HepG2 (cell line): ENCODE measurements at regions not wholly inside any gene's neighbourhood (a gene's known extent, or its start where the extent isn't known, plus 50 kb on each side); places are given as distances from the start of the nearest gene placed in this dataset.

Source experiments
- ATAC-seq: fragments of 200-7000 bp; cut with Tn5 transposase; 3 replicates; pipeline ENCODE4 v1.9.1; 2020; ENCODE audit warnings: mild to moderate bottlenecking, moderate library complexity
- BruUV-seq: library from RNA; stranded (reverse); fragments of 400-500 nt; replicated peaks from 2 replicates; lab custom pipeline; 2021; lab: Mats Ljungman, UMichigan
- CTCF ChIA-PET: fragments of 300-600 bp; formaldehyde crosslinking; extraction: SDS; loops from one replicate; lab custom pipeline; 2021; ENCODE audit warnings: low total read pairs, inconsistent platforms, low intra/inter-chr PET ratio; lab: Yijun Ruan, JAX
- POLR2A ChIA-PET: fragments of 350-600 bp; sonication (Branson Sonifier 250); formaldehyde crosslinking; loops from one replicate; lab custom pipeline; 2020; ENCODE audit warnings: antibody characterized with exemption, inconsistent platforms; lab: Yijun Ruan, JAX
- DNase-seq: peaks from one replicate; pipeline ENCODE4 v3.0.0-alpha.2; 2015; ENCODE audit warnings: low spot score
- FAIRE-seq: peaks from 3 replicates; lab custom pipeline; 2011; peaks lifted over from hg19 to GRCh38; lab: Jason Lieb, UNC
- H2AFZ ChIP-seq: one replicate; pipeline ENCODE4 v1.6.1; 2011; ENCODE audit warnings: low read length, inconsistent platforms
- H3K27ac ChIP-seq: fragments of 300-600 bp; 3 replicates; pipeline ENCODE4 v1.8.0; 2011; ENCODE audit warnings: mixed run types, mild to moderate bottlenecking, mixed read lengths, low read length, inconsistent platforms; ENCODE audit not compliant: insufficient read depth; ENCODE audit errors: extremely low read length
- H3K27me3 ChIP-seq, 2 experiments: fragments of 200-600 bp in 1 of 2; 2 replicates in 1 of 2; 3 replicates in 1 of 2; pipeline versions ENCODE4 v1.6.0 to v1.8.0; 2011; ENCODE audit warnings: low read length in 2 of 2, mild to moderate bottlenecking in 2 of 2, moderate library complexity in 2 of 2, inconsistent platforms in 1 of 2; ENCODE audit not compliant: insufficient read depth in 2 of 2, control insufficient read depth in 1 of 2
- H3K36me3 ChIP-seq, 2 experiments: fragments of 200-600 bp in 1 of 2; replicated peaks in 1 of 2; 2 replicates in 1 of 2; 3 replicates in 1 of 2; pipeline versions ENCODE4 v1.5.1 to v1.8.0; 2011; ENCODE audit warnings: low read length in 2 of 2, inconsistent platforms in 1 of 2; ENCODE audit not compliant: insufficient read depth in 2 of 2, control insufficient read depth in 1 of 2
- H3K4me1 ChIP-seq: 2 replicates; pipeline ENCODE4 v1.5.1; 2012; ENCODE audit warnings: low read length, inconsistent platforms; ENCODE audit not compliant: insufficient read depth
- H3K4me2 ChIP-seq: 2 replicates; pipeline ENCODE4 v1.6.0; 2011; ENCODE audit warnings: low read depth, low read length, inconsistent platforms
- H3K4me3 ChIP-seq, 3 experiments: fragments of 200-600 bp in 1 of 3; sonication (generic), shearing (Covaris generic) in 1 of 3; replicated peaks in 1 of 3; 2 replicates each; pipeline ENCODE4 v1.5.1; 2011 to 2016; ENCODE audit warnings: low read length in 3 of 3, inconsistent platforms in 2 of 3, low read depth in 2 of 3, mild to moderate bottlenecking in 2 of 3, control low read depth in 1 of 3, mixed read lengths in 1 of 3; ENCODE audit not compliant: insufficient read depth in 1 of 3
- H3K79me2 ChIP-seq: one replicate; pipeline ENCODE4 v1.6.1; 2011; ENCODE audit warnings: low read length, inconsistent platforms; ENCODE audit not compliant: insufficient read depth
- H3K9ac ChIP-seq: 2 replicates; pipeline ENCODE4 v1.6.0; 2011; ENCODE audit warnings: mild to moderate bottlenecking, low read depth, low read length, inconsistent platforms; ENCODE audit not compliant: insufficient read depth
- H3K9me3 ChIP-seq: 2 replicates; pipeline ENCODE4 v1.5.1; 2012; ENCODE audit warnings: mild to moderate bottlenecking, low read length
- H4K20me1 ChIP-seq: 2 replicates; pipeline ENCODE4 v1.6.0; 2011; ENCODE audit warnings: inconsistent platforms, mild to moderate bottlenecking, low read length, moderate library complexity; ENCODE audit not compliant: insufficient read depth
- ATF7 ChIP-seq, 2 experiments: fragments of 450-650 bp in 1 of 2; sonication (generic) in 1 of 2; formaldehyde crosslinking in 1 of 2; IDR thresholded peaks; 2 replicates each; pipeline versions ENCODE4 v1.4.0 to v1.6.1; 2016 to 2020; ENCODE audit warnings: antibody characterized with exemption in 1 of 2, mild to moderate bottlenecking in 1 of 2, missing genetic modification reagents in 1 of 2
- TBL1XR1 ChIP-seq: fragments of 150-350 bp; IDR thresholded peaks from 2 replicates; pipeline ENCODE4 v1.6.1; 2014; ENCODE audit warnings: borderline replicate concordance, low read length; ENCODE audit not compliant: partially characterized antibody
- WIZ ChIP-seq: sonication (generic); formaldehyde crosslinking; IDR thresholded peaks from 2 replicates; pipeline ENCODE4 v1.5.1; 2020; ENCODE audit warnings: mild to moderate bottlenecking, missing genetic modification reagents
- ZFX ChIP-seq: sonication (generic); formaldehyde crosslinking; IDR thresholded peaks from 2 replicates; pipeline ENCODE4 v1.4.0; 2020; ENCODE audit warnings: mild to moderate bottlenecking, low read depth, missing genetic modification reagents, moderate library complexity
- ZNF777 ChIP-seq: sonication (generic); formaldehyde crosslinking; IDR thresholded peaks from 2 replicates; pipeline ENCODE4 v1.4.0; 2020; ENCODE audit warnings: missing genetic modification reagents
- WGBS: methylation state at CpG from one replicate; pipeline ENCODE4 v1.1.6; 2017; ENCODE audit warnings: low lambda C conversion rate; 5-methylcytosine and 5-hydroxymethylcytosine counted together
- in situ Hi-C: cut with HindIII; loops from 2 replicates; pipeline ENCODE4 v1.10.0; 2017; ENCODE audit warnings: low pct_unique_long_range_greater_than_20kb; ENCODE audit not compliant: extremely low pct_ligation_motif_present
- intact Hi-C: fragments of 100-400 bp; cut with micrococcal nuclease; formaldehyde crosslinking; loops from one replicate; pipeline ENCODE4 v1.10.0; 2022; ENCODE audit not compliant: unreplicated experiment

DNA sequence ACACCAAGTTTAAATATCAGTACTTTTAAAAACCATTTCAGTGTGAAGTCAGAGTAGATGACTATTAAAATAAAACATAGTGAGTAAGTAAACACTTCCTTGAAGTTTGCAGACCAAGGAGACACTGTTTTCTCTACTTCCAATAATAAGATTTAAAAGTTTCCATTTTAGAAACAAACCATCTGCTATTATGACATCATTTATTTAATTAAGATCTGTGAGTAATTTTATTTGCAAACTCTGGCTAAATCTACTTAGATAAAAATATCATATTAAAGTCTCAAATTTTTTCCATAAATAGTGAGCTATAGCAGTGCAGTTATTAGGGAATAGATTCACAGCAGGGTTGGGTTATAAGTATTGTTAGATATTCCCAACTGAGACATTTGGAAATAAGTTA lies 1267.0 kb upstream of the FLRT2 start:
- no TSS peak for BruUV-seq
- POLR2A ChIA-PET, result no interaction called here
- Histone ChIP-seq H3K27ac (no peak overlapping the region), H3K4me2 (no peak overlapping the region)
- in situ Hi-C loops, result no loop called here
- DNase-seq, result no peak
- no peak for TF ChIP-seq ZFX (CRISPR knock-in tag)
- peak; percentile 73 for TF ChIP-seq ATF7 (IDR thresholded peaks at IDR 0.05)
- TF ChIP-seq ATF7 (CRISPR knock-in tag; IDR thresholded peaks at IDR 0.05), result no peak
- TF ChIP-seq, all 625 proteins: peak for 1
- Histone ChIP-seq H3K79me2 (no peaks in the 10 kb centered on the region), H3K4me1 (no peaks in the 10 kb centered on the region), H3K9ac (no peak overlapping the region), H2AFZ (no peak overlapping the region), H3K9me3 (peaks cover 79% of the 10 kb centered on the region), H3K4me3 (no peak overlapping the region), H3K36me3 (no peaks in the 10 kb centered on the region), H3K27me3 (no peaks in the 10 kb centered on the region), H4K20me1 (no peaks in the 10 kb centered on the region)
- FAIRE-seq (no peak), ATAC-seq (no peak)
- intact Hi-C loops, result no loop called here
- CTCF ChIA-PET, result no interaction called here

DNA sequence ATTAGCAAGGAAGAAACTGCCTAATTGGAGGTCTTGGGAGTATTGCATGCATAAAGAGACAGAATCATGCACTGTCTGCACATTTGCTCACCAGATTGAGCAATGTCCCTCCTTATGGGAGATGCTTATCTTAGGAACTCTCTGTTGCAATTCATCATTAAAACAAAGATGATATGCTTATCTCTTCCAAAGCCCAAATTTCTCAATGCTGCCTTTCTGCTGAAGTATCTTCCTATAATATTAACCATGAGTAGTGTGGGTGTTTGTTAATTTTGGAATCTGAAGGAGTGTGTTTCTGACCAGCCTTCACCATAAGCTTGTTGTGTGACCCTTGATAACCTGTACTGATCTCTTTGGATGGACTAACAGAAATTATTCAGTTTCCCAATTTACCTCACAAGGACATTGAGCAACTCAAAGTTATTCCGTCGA lies 1257.6 kb upstream of the FLRT2 start:
- no peak for FAIRE-seq
- TF ChIP-seq ZNF777 (CRISPR knock-in tag) (no peak), TBL1XR1 (no peak), WIZ (CRISPR knock-in tag) (no peak)
- ATAC-seq, result no peak
- intact Hi-C loops, result no loop called here
- no peaks in the 10 kb centered on the region for H3K4me1 ChIP-seq
- no peak overlapping the region for H3K9ac ChIP-seq
- H3K4me3 ChIP-seq, result no peak overlapping the region
- H3K27me3 ChIP-seq, result no peaks in the 10 kb centered on the region
- CTCF ChIA-PET, result no interaction called here
- peaks cover 79% of the 10 kb centered on the region for H3K9me3 ChIP-seq
- H4K20me1 ChIP-seq, result no peaks in the 10 kb centered on the region
- no peak for DNase-seq
- H3K36me3 ChIP-seq, result no peaks in the 10 kb centered on the region
- POLR2A ChIA-PET, result no interaction called here
- no peaks in the 10 kb centered on the region for H3K79me2 ChIP-seq
- no TSS peak for BruUV-seq
- no peak overlapping the region for H3K4me2 ChIP-seq
- 5% methylated on average over 2 of the region's 2 CpGs for WGBS
- in situ Hi-C loops, result no loop called here
- no peak overlapping the region for H3K27ac ChIP-seq
- no peak overlapping the region for H2AFZ ChIP-seq
